ENCODE measurements at regions not wholly inside any gene's neighbourhood (a gene's known extent, or its start where the extent isn't known, plus 50 kb on each side); places are given as distances from the start of the nearest gene placed in this dataset.

GRCh38 chr16:52386694-52387093 is 160.2 kb downstream of the TOX3 start:
- ATAC-seq (no peak), DNase-seq (no peak)
- Mint-ChIP-seq H3K4me3 (no peak overlapping the region), H3K4me1 (no peaks in the 10 kb centered on the region), H3K27me3 (no peaks in the 10 kb centered on the region), H3K9me3 (peaks cover 3 to 8% of the 10 kb centered on the region in 2 donors), H3K27ac (no peak overlapping the region)

- ATAC-seq (no peak), DNase-seq (no peak)
- Mint-ChIP-seq H3K27me3 (no peaks in the 10 kb centered on the region), H3K27ac (no peak overlapping the region), H3K4me3 (no peak overlapping the region), H3K9me3 (peaks cover 0 to 8% of the 10 kb centered on the region in 2 donors), H3K4me1 (no peaks in the 10 kb centered on the region)
These were observed 162.6 kb downstream of the TOX3 start for GRCh38 chr16:52384378-52384777.

- Mint-ChIP-seq H3K27ac (peak overlapping the region in 1 of 2 donors; percentile 47), H3K27me3 (no peaks in the 10 kb centered on the region)
- no peak for DNase-seq
These were observed 163.2 kb downstream of the TOX3 start for GRCh38 chr16:52383640-52384292.

GRCh38 chr16:52383119-52383518 is 163.8 kb downstream of the TOX3 start:
- no peak for DNase-seq
- no peak overlapping the region for H3K4me3 Mint-ChIP-seq

More at GRCh38 chr16:52383640-52384292, 163.2 kb downstream of the TOX3 start:
- H3K4me3 Mint-ChIP-seq, result no peak overlapping the region
- H3K9me3 Mint-ChIP-seq, result peaks cover 0 to 8% of the 10 kb centered on the region in 2 donors
- no peak for ATAC-seq
- no peaks in the 10 kb centered on the region for H3K4me1 Mint-ChIP-seq

GRCh38 chr16:52379551-52379950 is 167.4 kb downstream of the TOX3 start:
- H3K4me1 Mint-ChIP-seq, result no peaks in the 10 kb centered on the region
- H3K27me3 Mint-ChIP-seq, result no peaks in the 10 kb centered on the region
- peak overlapping the region in 1 of 2 donors; percentile 30 for H3K27ac Mint-ChIP-seq
- DNase-seq (no peak), ATAC-seq (no peak)
- H3K9me3 Mint-ChIP-seq, result no peaks in the 10 kb centered on the region
- H3K4me3 Mint-ChIP-seq, result no peak overlapping the region

More at GRCh38 chr16:52383119-52383518, 163.8 kb downstream of the TOX3 start:
- ATAC-seq, result no peak
- Mint-ChIP-seq H3K9me3 (peaks cover 0 to 7% of the 10 kb centered on the region in 2 donors), H3K27me3 (no peaks in the 10 kb centered on the region), H3K27ac (no peak overlapping the region), H3K4me1 (no peaks in the 10 kb centered on the region)

GRCh38 chr16:52376676-52377280 is 170.2 kb downstream of the TOX3 start:
- no peak for DNase-seq
- Mint-ChIP-seq H3K9me3 (peaks cover 5 to 15% of the 10 kb centered on the region in 2 donors), H3K4me1 (no peaks in the 10 kb centered on the region), H3K27me3 (no peaks in the 10 kb centered on the region), H3K4me3 (no peak overlapping the region), H3K27ac (no peak overlapping the region)
- no peak for ATAC-seq

- H3K9me3 Mint-ChIP-seq, result peaks cover 5 to 24% of the 10 kb centered on the region in 2 donors
- H3K27ac Mint-ChIP-seq, result peak overlapping the region in 1 of 2 donors; percentile 76
- H3K27me3 Mint-ChIP-seq, result no peaks in the 10 kb centered on the region
- H3K4me3 Mint-ChIP-seq, result no peak overlapping the region
- no peaks in the 10 kb centered on the region for H3K4me1 Mint-ChIP-seq
- DNase-seq (no peak), ATAC-seq (no peak)
These were observed 174.6 kb downstream of the TOX3 start for GRCh38 chr16:52372313-52372712.

- H3K27me3 Mint-ChIP-seq, result no peaks in the 10 kb centered on the region
- no peak overlapping the region for H3K4me3 Mint-ChIP-seq
- H3K27ac Mint-ChIP-seq, result no peak overlapping the region
- H3K4me1 Mint-ChIP-seq, result no peaks in the 10 kb centered on the region
- ATAC-seq (no peak), DNase-seq (no peak)
- H3K9me3 Mint-ChIP-seq, result peaks cover 5 to 38% of the 10 kb centered on the region in 2 donors
These were observed 178.1 kb downstream of the TOX3 start for GRCh38 chr16:52368859-52369258.

GRCh38 chr16:52367821-52368220 is 179.1 kb downstream of the TOX3 start:
- DNase-seq, result no peak
- no peaks in the 10 kb centered on the region for H3K27me3 Mint-ChIP-seq
- no peak overlapping the region for H3K27ac Mint-ChIP-seq
- no peak for ATAC-seq
- H3K4me1 Mint-ChIP-seq, result no peaks in the 10 kb centered on the region
- peaks cover 0 to 31% of the 10 kb centered on the region in 2 donors for H3K9me3 Mint-ChIP-seq
- H3K4me3 Mint-ChIP-seq, result no peak overlapping the region

GRCh38 chr16:52366983-52367382 is 180.0 kb downstream of the TOX3 start:
- Mint-ChIP-seq H3K27me3 (no peaks in the 10 kb centered on the region), H3K4me3 (no peak overlapping the region), H3K9me3 (peaks cover 5 to 24% of the 10 kb centered on the region in 2 donors), H3K4me1 (no peaks in the 10 kb centered on the region), H3K27ac (no peak overlapping the region)
- DNase-seq (no peak), ATAC-seq (no peak)

GRCh38 chr16:52364500-52364899 is 182.4 kb downstream of the TOX3 start:
- Mint-ChIP-seq H3K4me3 (no peak overlapping the region), H3K27me3 (no peaks in the 10 kb centered on the region), H3K4me1 (no peaks in the 10 kb centered on the region), H3K9me3 (peaks cover 10 to 23% of the 10 kb centered on the region in 2 donors), H3K27ac (no peak overlapping the region)
- no peak for DNase-seq
- no peak for ATAC-seq

GRCh38 chr16:52363082-52363481 is 183.9 kb downstream of the TOX3 start:
- Mint-ChIP-seq H3K9me3 (peaks cover 14 to 24% of the 10 kb centered on the region in 2 donors), H3K27ac (peak overlapping the region in 1 of 2 donors; percentile 29), H3K27me3 (no peaks in the 10 kb centered on the region), H3K4me1 (no peaks in the 10 kb centered on the region), H3K4me3 (no peak overlapping the region)
- DNase-seq (no peak), ATAC-seq (no peak)

- DNase-seq, result no peak
- Mint-ChIP-seq H3K27ac (no peak overlapping the region), H3K27me3 (no peaks in the 10 kb centered on the region), H3K4me1 (no peaks in the 10 kb centered on the region), H3K4me3 (no peak overlapping the region), H3K9me3 (peaks cover 25 to 27% of the 10 kb centered on the region in 2 donors)
- ATAC-seq, result no peak
These were observed 189.2 kb downstream of the TOX3 start for GRCh38 chr16:52357711-52358110.

- Mint-ChIP-seq H3K4me1 (no peaks in the 10 kb centered on the region), H3K9me3 (peaks cover 13 to 25% of the 10 kb centered on the region in 2 donors), H3K27me3 (no peaks in the 10 kb centered on the region), H3K4me3 (no peak overlapping the region), H3K27ac (no peak overlapping the region)
- DNase-seq (no peak), ATAC-seq (no peak)
These were observed 193.7 kb downstream of the TOX3 start for GRCh38 chr16:52353249-52353648.

GRCh38 chr16:52351451-52351850 is 195.5 kb downstream of the TOX3 start:
- H3K9me3 Mint-ChIP-seq, result peaks cover 7 to 17% of the 10 kb centered on the region in 2 donors
- no peak for DNase-seq
- ATAC-seq, result no peak
- no peak overlapping the region for H3K4me3 Mint-ChIP-seq
- no peaks in the 10 kb centered on the region for H3K27me3 Mint-ChIP-seq
- no peaks in the 10 kb centered on the region for H3K4me1 Mint-ChIP-seq
- no peak overlapping the region for H3K27ac Mint-ChIP-seq

- Mint-ChIP-seq H3K4me3 (no peak overlapping the region), H3K9me3 (peaks cover 7 to 17% of the 10 kb centered on the region in 2 donors), H3K27me3 (no peaks in the 10 kb centered on the region), H3K27ac (no peak overlapping the region), H3K4me1 (no peaks in the 10 kb centered on the region)
- no peak for DNase-seq
- no peak for ATAC-seq
These were observed 196.8 kb downstream of the TOX3 start for GRCh38 chr16:52350031-52350642.

Data from stimulated activated naive CD8-positive, alpha-beta T cell treated with anti-CD3 and anti-CD28 coated beads, Interleukin-15, amount 100 ng/mL, for 72 hours (primary cell).